Fibroblast of mammary gland (primary cell): ENCODE measurements at regions not wholly inside any gene's neighbourhood (a gene's known extent, or its start where the extent isn't known, plus 50 kb on each side); places are given as distances from the start of the nearest gene placed in this dataset.

ENCODE experiments used
- DNase-seq: peaks from one replicate; pipeline ENCODE4 v3.0.0-alpha.2; 2010; ENCODE audit warnings: low read depth
- H3K4me3 ChIP-seq: 2 replicates; pipeline ENCODE4 v1.5.1; 2011; ENCODE audit warnings: low read depth, mild to moderate bottlenecking, low read length, moderate library complexity; ENCODE audit not compliant: control insufficient read depth
- TF ChIP-seq, protein P1 (sequence below): conservative IDR thresholded peaks from 2 replicates; pipeline ENCODE4 v1.5.1; 2011; ENCODE audit warnings: low read depth, low read length, inconsistent platforms; ENCODE audit not compliant: control insufficient read depth, insufficient read depth

- H3K4me3 ChIP-seq: no peak overlapping the region
- DNase-seq: no peak
- TF ChIP-seq, protein P1, sequence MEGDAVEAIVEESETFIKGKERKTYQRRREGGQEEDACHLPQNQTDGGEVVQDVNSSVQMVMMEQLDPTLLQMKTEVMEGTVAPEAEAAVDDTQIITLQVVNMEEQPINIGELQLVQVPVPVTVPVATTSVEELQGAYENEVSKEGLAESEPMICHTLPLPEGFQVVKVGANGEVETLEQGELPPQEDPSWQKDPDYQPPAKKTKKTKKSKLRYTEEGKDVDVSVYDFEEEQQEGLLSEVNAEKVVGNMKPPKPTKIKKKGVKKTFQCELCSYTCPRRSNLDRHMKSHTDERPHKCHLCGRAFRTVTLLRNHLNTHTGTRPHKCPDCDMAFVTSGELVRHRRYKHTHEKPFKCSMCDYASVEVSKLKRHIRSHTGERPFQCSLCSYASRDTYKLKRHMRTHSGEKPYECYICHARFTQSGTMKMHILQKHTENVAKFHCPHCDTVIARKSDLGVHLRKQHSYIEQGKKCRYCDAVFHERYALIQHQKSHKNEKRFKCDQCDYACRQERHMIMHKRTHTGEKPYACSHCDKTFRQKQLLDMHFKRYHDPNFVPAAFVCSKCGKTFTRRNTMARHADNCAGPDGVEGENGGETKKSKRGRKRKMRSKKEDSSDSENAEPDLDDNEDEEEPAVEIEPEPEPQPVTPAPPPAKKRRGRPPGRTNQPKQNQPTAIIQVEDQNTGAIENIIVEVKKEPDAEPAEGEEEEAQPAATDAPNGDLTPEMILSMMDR: no peak
These were observed 323.3 kb upstream of the TMEM132C start for GRCh38 chr12:127943481-127944210.

DNA sequence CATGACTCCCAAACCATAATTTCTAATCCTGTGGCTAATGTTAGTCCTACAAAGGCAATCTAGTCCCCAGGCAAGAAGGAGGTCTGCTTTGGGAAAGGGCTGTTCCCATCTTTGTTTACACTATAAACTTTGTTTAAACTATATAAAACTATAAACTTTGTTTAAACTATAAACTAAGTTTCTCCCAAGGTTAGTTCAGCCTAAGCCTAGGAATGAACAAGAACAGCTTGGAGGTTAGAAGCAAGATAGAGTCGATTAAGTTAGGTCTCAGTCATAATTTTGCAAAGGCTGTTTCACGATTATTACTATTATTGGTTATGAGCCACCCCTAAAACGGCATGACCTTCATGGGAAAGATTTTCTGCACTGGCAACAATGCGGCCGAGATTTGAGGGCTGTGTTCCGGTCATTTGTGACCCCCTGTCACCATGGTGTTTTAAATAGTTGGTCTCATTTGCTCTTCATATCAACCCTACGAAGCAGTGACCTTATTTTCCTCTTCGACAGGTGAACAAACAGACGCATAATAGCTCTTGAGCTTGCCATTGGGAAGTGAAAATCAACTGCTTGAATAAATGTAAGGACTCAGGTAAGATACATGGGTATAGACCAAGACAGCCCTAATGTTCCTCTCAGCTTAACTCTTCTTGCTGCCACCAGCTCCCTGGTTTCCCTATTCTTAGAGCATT, 322.6 kb upstream of the TMEM132C start:
- DNase-seq: no peak
- no peak overlapping the region for H3K4me3 ChIP-seq
- TF ChIP-seq, protein P1: no peak

DNA sequence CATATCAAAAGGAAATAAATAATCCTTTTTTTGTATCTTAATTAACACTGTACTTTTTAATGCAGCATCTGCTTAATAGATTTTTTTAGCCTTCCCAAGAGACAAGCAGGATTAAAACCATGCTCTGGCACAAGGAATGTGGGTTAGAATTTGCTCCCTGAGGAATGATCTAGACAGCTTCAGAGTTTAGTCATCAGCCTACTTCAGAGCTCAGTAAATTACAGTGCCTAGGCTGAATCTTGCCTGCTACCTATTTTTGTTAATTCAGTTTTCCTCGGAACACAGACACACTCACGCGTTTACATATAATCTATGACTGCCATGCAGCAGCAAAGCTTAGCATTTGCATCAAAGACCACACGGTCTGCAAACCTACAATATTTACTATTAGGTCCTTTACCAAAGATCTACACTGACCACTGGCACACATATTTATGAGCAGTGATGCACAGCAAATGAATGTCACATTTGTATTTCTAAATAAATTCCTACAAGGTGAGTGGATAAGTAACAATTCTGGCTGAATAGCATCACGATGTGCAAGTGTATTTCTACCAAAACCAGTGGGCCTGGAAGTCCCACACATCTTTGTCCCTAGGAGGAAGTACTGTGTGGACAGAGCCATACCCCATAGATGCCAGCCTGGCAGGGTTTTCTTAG, 309.8 kb upstream of the TMEM132C start:
- TF ChIP-seq, protein P1: no peak
- DNase-seq: no peak

GRCh38 chr12:127962303-127962702, 304.7 kb upstream of the TMEM132C start:
- TF ChIP-seq, protein P1: no peak

More for the DNA sequence above, 309.8 kb upstream of the TMEM132C start:
- no peak overlapping the region for H3K4me3 ChIP-seq

GRCh38 chr12:127963933-127964332, 303.0 kb upstream of the TMEM132C start:
- TF ChIP-seq, protein P1: no peak
- H3K4me3 ChIP-seq: no peak overlapping the region
- DNase-seq: no peak

More at GRCh38 chr12:127962303-127962702, 304.7 kb upstream of the TMEM132C start:
- no peak overlapping the region for H3K4me3 ChIP-seq
- DNase-seq: no peak

DNA sequence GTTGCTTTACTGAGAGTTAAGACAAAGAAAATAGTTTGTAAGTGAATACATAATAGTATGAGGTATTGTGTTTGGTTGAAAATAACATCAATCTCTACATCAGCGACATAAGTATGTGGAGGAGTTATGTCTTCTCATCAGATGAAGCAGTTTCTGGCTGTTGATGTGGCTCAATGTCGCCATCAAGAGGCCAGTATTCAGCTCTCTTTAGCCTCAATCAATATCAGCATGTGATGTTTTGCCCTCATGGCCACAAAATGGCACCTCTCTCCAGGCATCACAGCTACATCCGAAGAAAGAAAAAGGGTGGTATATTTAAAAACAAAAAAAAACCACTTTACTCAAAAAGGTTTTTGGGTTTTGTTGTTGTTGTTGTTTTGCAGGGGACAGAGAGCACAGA, 302.3 kb upstream of the TMEM132C start:
- DNase-seq: no peak
- TF ChIP-seq, protein P1: no peak
- no peak overlapping the region for H3K4me3 ChIP-seq
